Astrocyte (in vitro differentiated cells and primary cell): ENCODE measurements at regions not wholly inside any gene's neighbourhood (a gene's known extent, or its start where the extent isn't known, plus 50 kb on each side); places are given as distances from the start of the nearest gene placed in this dataset.

Source experiments
- EZH2 ChIP-seq: IDR thresholded peaks from 2 replicates; pipeline ENCODE4 v1.6.1; 2012; ENCODE audit warnings: mild to moderate bottlenecking, low read length, inconsistent platforms; ENCODE audit not compliant: insufficient read depth
- TF ChIP-seq, protein P1 (sequence below): IDR thresholded peaks from 2 replicates; pipeline ENCODE4 v1.5.1; 2011; ENCODE audit warnings: low read depth, mild to moderate bottlenecking, inconsistent platforms, low read length, moderate library complexity; ENCODE audit not compliant: insufficient read depth

DNA sequence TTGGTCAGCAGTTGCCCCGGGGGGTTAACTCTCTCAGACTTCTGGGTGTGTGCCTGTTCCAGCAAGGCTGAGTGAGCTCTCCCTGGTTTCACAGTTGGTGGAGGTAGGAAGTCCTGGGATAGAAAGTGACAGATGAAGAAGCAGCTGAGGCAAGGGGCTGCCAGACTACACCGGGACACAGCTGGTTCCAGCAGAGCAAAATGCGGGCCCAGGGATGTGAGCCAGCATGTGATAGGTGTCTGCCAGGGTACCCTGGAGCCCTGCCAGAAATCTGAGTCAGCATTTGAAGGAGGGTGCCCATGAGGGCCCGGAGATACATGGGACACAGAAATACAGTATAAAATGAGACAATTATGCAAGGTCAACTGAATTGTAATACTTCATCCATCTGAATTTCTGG lies 79.3 kb upstream of the LGALSL start:
- TF ChIP-seq, protein P1, sequence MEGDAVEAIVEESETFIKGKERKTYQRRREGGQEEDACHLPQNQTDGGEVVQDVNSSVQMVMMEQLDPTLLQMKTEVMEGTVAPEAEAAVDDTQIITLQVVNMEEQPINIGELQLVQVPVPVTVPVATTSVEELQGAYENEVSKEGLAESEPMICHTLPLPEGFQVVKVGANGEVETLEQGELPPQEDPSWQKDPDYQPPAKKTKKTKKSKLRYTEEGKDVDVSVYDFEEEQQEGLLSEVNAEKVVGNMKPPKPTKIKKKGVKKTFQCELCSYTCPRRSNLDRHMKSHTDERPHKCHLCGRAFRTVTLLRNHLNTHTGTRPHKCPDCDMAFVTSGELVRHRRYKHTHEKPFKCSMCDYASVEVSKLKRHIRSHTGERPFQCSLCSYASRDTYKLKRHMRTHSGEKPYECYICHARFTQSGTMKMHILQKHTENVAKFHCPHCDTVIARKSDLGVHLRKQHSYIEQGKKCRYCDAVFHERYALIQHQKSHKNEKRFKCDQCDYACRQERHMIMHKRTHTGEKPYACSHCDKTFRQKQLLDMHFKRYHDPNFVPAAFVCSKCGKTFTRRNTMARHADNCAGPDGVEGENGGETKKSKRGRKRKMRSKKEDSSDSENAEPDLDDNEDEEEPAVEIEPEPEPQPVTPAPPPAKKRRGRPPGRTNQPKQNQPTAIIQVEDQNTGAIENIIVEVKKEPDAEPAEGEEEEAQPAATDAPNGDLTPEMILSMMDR = no peak
- no peak for TF ChIP-seq EZH2
